ENCODE measurements at regions not wholly inside any gene's neighbourhood (a gene's known extent, or its start where the extent isn't known, plus 50 kb on each side); places are given as distances from the start of the nearest gene placed in this dataset.

DNA sequence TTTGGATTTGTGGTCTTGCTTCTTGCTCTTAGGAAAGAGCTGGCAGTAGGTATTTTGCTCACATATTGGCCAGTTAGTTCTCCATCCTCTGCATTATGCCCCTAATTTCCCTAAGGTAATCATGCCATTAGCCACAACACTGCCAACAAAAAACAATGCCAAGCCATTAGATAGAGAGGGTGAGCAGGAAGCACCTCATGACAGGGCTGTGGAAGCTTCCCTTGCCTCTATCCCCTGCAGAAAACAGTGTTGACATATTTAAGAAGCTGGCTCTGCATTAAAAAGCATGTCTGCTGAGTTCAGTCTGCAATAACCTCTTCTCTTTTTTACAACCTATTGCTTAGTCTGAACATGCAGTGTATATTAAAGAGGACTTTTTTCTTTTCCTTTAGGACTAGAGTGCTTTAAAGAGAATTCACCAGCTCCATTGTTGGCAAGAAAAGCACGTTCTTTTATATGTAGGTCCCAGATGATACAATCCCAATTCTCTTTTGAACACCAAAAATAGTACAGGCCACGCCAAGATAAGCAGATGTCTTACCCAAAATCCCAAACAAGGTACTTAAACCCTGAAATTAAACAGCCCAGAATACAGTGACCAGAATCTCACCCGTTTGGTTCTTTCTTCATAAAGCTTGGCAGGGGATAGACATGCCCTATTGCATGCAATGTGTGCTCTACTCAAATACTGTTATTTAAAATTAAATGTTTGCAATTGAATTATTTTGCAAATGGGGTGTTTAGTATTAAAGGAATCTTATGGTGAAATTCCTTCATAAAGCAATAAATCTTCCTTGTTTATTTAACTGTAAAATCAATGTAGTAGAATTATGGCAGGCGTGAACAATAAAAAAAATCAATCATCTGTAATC lies 93.7 kb upstream of the UBE3A start:
- TF ChIP-seq NFIC (IDR thresholded peaks at IDR 0.05) (no peak), TEAD4 (IDR thresholded peaks at IDR 0.05) (no peak), CREB1 (IDR thresholded peaks at IDR 0.05; ENCODE audit: low read depth) (no peak), REST (IDR thresholded peaks at IDR 0.05; ENCODE audit: low read depth) (no peak), TAF1 (IDR thresholded peaks at IDR 0.05; ENCODE audit: low read depth) (no peak), EGR1 (IDR thresholded peaks at IDR 0.05) (no peak), RAD21 (IDR thresholded peaks at IDR 0.05; ENCODE audit: low read depth) (no peak), TCF12 (IDR thresholded peaks at IDR 0.05; ENCODE audit: low read depth) (no peak), YY1 (IDR thresholded peaks at IDR 0.05; ENCODE audit: low read depth) (no peak), FOXM1 (IDR thresholded peaks at IDR 0.05; ENCODE audit: borderline replicate concordance, low read depth) (no peak), CEBPB (IDR thresholded peaks at IDR 0.05) (no peak)

DNA sequence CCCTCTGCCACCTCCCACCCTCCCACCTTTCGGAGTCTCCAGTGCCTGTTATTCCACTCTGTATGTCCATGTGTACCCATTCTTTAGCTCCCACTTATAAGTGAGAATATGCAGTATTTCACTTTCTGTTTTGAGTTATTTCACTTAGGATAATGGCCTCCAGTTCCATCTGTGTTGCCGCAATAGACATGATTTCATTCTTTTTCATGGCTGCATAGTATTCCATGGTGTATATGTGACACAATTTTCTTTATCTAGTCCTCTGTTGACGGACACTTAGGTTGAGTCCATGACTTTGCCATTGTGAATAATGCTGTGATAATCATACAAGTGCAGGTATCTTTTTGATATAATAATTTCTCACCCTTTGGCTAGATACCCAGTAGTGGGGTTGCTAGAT lies 91.0 kb upstream of the UBE3A start:
- no peak for TF ChIP-seq CREB1 (IDR thresholded peaks at IDR 0.05; ENCODE audit: low read depth)
- no peak for TF ChIP-seq TCF12 (IDR thresholded peaks at IDR 0.05; ENCODE audit: low read depth)
- TF ChIP-seq CEBPB (IDR thresholded peaks at IDR 0.05): no peak
- no peak for TF ChIP-seq NFIC (IDR thresholded peaks at IDR 0.05)
- TF ChIP-seq EGR1 (IDR thresholded peaks at IDR 0.05): no peak
- no peak for TF ChIP-seq YY1 (IDR thresholded peaks at IDR 0.05; ENCODE audit: low read depth)
- no peak for TF ChIP-seq RAD21 (IDR thresholded peaks at IDR 0.05; ENCODE audit: low read depth)

GRCh38 chr15:25527118-25527517 lies 88.3 kb upstream of the UBE3A start:
- TF ChIP-seq TEAD4 (IDR thresholded peaks at IDR 0.05): no peak
- no peak for TF ChIP-seq YY1 (IDR thresholded peaks at IDR 0.05; ENCODE audit: low read depth)
- no peak for TF ChIP-seq MAX (IDR thresholded peaks at IDR 0.05)
- no peak for TF ChIP-seq USF1 (IDR thresholded peaks at IDR 0.05)
- no peak for TF ChIP-seq ZBTB7A (IDR thresholded peaks at IDR 0.05; ENCODE audit: low read depth)
- TF ChIP-seq TAF1 (IDR thresholded peaks at IDR 0.05; ENCODE audit: low read depth): no peak
- TF ChIP-seq TCF12 (IDR thresholded peaks at IDR 0.05; ENCODE audit: low read depth): no peak
- no peak for TF ChIP-seq FOXM1 (IDR thresholded peaks at IDR 0.05; ENCODE audit: borderline replicate concordance, low read depth)
- TF ChIP-seq EGR1 (IDR thresholded peaks at IDR 0.05): no peak

DNA sequence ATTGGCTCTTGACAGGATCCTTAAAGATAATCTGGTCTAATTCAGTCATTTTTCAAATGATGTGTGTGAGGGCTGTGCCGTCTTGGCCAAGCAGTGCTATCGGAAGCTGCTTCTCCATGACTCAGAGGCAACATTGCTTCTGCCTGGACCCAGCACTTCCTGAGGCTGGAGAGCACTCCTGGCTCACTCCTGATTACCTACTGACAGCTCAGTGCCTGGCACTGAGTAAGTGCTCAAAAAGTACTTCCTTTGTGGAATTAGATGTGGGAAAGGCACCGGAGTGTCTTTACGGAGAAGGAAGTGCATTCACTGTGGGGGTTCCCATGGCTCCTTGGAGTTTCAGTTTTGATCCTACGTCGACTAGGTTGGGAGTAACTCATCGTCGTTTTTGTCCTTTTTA lies 86.9 kb upstream of the UBE3A start:
- TF ChIP-seq YY1 (IDR thresholded peaks at IDR 0.05; ENCODE audit: low read depth): no peak
- TF ChIP-seq TEAD4 (IDR thresholded peaks at IDR 0.05): no peak
- TF ChIP-seq MAX (IDR thresholded peaks at IDR 0.05): no peak
- TF ChIP-seq EGR1 (IDR thresholded peaks at IDR 0.05): no peak
- no peak for TF ChIP-seq FOXM1 (IDR thresholded peaks at IDR 0.05; ENCODE audit: borderline replicate concordance, low read depth)
- TF ChIP-seq CREB1 (IDR thresholded peaks at IDR 0.05; ENCODE audit: low read depth): no peak
- no peak for TF ChIP-seq RAD21 (IDR thresholded peaks at IDR 0.05; ENCODE audit: low read depth)
- no peak for TF ChIP-seq CEBPB (IDR thresholded peaks at IDR 0.05)
- TF ChIP-seq TAF1 (IDR thresholded peaks at IDR 0.05; ENCODE audit: low read depth): no peak

- TF ChIP-seq YY1 (IDR thresholded peaks at IDR 0.05; ENCODE audit: low read depth): no peak
- TF ChIP-seq TAF1 (IDR thresholded peaks at IDR 0.05; ENCODE audit: low read depth): no peak
- no peak for TF ChIP-seq NFIC (IDR thresholded peaks at IDR 0.05)
- no peak for TF ChIP-seq EP300 (IDR thresholded peaks at IDR 0.05; ENCODE audit: borderline replicate concordance)
- TF ChIP-seq CREB1 (IDR thresholded peaks at IDR 0.05; ENCODE audit: low read depth): no peak
- TF ChIP-seq TCF12 (IDR thresholded peaks at IDR 0.05; ENCODE audit: low read depth): no peak
- TF ChIP-seq TEAD4 (IDR thresholded peaks at IDR 0.05): no peak
- no peak for TF ChIP-seq EGR1 (IDR thresholded peaks at IDR 0.05)
- TF ChIP-seq ZBTB7A (IDR thresholded peaks at IDR 0.05; ENCODE audit: low read depth): no peak
Measured at GRCh38 chr15:25515633-25516032, 76.8 kb upstream of the UBE3A start.

DNA sequence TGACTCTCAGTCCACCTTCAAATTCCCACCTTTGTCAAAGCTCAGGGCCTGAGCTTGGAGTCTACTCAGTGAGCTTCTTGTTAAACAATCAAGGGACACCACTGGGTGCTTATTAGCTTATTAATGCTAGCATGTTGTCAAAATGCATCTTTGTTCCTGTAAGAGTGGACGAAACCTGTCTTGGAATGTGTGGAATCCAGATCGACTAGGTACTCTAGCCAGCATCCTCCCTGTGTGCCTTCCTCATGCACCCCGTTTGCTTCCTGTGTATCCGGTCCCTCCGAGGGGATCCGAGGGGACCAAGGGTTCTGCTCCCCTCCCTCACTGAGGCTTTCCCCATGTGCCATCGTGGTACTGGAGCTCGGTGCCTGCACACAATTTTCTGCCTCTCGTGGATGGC lies 75.7 kb upstream of the UBE3A start:
- no peak for TF ChIP-seq TAF1 (IDR thresholded peaks at IDR 0.05; ENCODE audit: low read depth)
- TF ChIP-seq CEBPB (IDR thresholded peaks at IDR 0.05): no peak
- no peak for TF ChIP-seq NFIC (IDR thresholded peaks at IDR 0.05)
- no peak for TF ChIP-seq MAX (IDR thresholded peaks at IDR 0.05)

DNA sequence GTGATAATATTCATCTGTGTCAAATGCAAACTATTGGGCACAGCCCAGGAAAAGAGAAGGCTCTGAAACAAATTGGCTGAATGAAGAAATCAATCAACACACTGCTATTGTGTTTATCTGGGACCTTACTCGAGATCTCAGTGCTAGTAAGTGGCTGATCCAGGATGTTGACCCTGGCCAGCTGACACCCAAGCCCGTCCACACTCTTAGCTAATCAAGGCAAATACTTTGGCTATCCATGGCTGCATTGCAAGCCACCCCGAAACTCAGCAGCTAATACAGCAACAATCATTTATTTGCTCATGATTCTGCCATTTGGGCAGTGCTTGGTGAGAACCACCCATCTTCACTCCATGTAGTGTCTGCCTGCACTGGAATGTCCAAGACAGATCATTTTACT lies 74.1 kb upstream of the UBE3A start:
- TF ChIP-seq TAF1 (IDR thresholded peaks at IDR 0.05; ENCODE audit: low read depth): no peak
- TF ChIP-seq ZBTB7A (IDR thresholded peaks at IDR 0.05; ENCODE audit: low read depth): no peak
- TF ChIP-seq MAX (IDR thresholded peaks at IDR 0.05): no peak
- TF ChIP-seq RAD21 (IDR thresholded peaks at IDR 0.05; ENCODE audit: low read depth): no peak
- no peak for TF ChIP-seq NFIC (IDR thresholded peaks at IDR 0.05)
- no peak for TF ChIP-seq CREB1 (IDR thresholded peaks at IDR 0.05; ENCODE audit: low read depth)
- no peak for TF ChIP-seq TCF12 (IDR thresholded peaks at IDR 0.05; ENCODE audit: low read depth)
- no peak for TF ChIP-seq EGR1 (IDR thresholded peaks at IDR 0.05)
- no peak for TF ChIP-seq TEAD4 (IDR thresholded peaks at IDR 0.05)
- TF ChIP-seq USF1 (IDR thresholded peaks at IDR 0.05): no peak
- TF ChIP-seq CEBPB (IDR thresholded peaks at IDR 0.05): no peak
- TF ChIP-seq EP300 (IDR thresholded peaks at IDR 0.05; ENCODE audit: borderline replicate concordance): no peak
- no peak for TF ChIP-seq REST (IDR thresholded peaks at IDR 0.05; ENCODE audit: low read depth)
- TF ChIP-seq FOXM1 (IDR thresholded peaks at IDR 0.05; ENCODE audit: borderline replicate concordance, low read depth): no peak
- TF ChIP-seq YY1 (IDR thresholded peaks at IDR 0.05; ENCODE audit: low read depth): no peak
